B cell (primary cell): ENCODE measurements at regions not wholly inside any gene's neighbourhood (a gene's known extent, or its start where the extent isn't known, plus 50 kb on each side); places are given as distances from the start of the nearest gene placed in this dataset.

ENCODE experiments used
- ATAC-seq: fragments of 200-7000 bp; cut with Tn5 transposase; one replicate; pipeline ENCODE4 v1.10.0; 2021; ENCODE audit warnings: low read depth, mild to moderate bottlenecking, moderate number of reproducible peaks, moderate library complexity
- CTCF ChIA-PET: fragments of 350-600 bp; sonication (Branson Sonifier 250); formaldehyde crosslinking; loops from one replicate; lab custom pipeline; 2021; ENCODE audit warnings: antibody characterized with exemption, inconsistent platforms; lab: Charles Lee
- POLR2A ChIA-PET: fragments of 350-600 bp; sonication (Branson Sonifier 250); formaldehyde crosslinking; loops from one replicate; lab custom pipeline; 2021; ENCODE audit warnings: antibody characterized with exemption; lab: Charles Lee
- DNase-seq: peaks from one replicate; pipeline ENCODE4 v3.0.0; 2013
- H2AFZ ChIP-seq: 2 replicates; pipeline ENCODE4 v1.6.1; 2012; ENCODE audit warnings: mild to moderate bottlenecking, low read depth, low read length; ENCODE audit not compliant: insufficient read depth, poor library complexity, severe bottlenecking
- H3K27ac ChIP-seq, 2 donors: 1 replicate in 1 of 2; 2 replicates in 1 of 2; pipeline ENCODE4 v1.5.1; 2012 to 2013; ENCODE audit warnings: low read length in 2 of 2, mild to moderate bottlenecking in 2 of 2, moderate library complexity in 1 of 2
- H3K27me3 ChIP-seq, 4 experiments: fragments of 200-600 bp in 1 of 4; sonication (generic) in 1 of 4; replicated peaks in 1 of 4; 1 replicate in 2 of 4; 2 replicates in 2 of 4; pipeline versions ENCODE4 v1.6.1 to v1.7.0; 2013 to 2016; ENCODE audit warnings: low read length in 3 of 4, mild to moderate bottlenecking in 2 of 4, mixed read lengths in 1 of 4, moderate library complexity in 1 of 4; ENCODE audit not compliant: insufficient read depth in 4 of 4, control insufficient read depth in 3 of 4; ENCODE audit errors: control extremely low read depth in 1 of 4
- H3K36me3 ChIP-seq, 2 experiments: replicated peaks in 1 of 2; 1 replicate in 1 of 2; 2 replicates in 1 of 2; pipeline versions ENCODE4 v1.6.1 to v1.7.1; 2013; ENCODE audit warnings: low read length in 1 of 2; ENCODE audit not compliant: insufficient read depth in 2 of 2, control insufficient read depth in 1 of 2; ENCODE audit errors: control extremely low read depth in 1 of 2, extremely low read depth in 1 of 2
- H3K4me1 ChIP-seq, 2 donors: fragments of 200-600 bp in 1 of 2; sonication (generic) in 1 of 2; 1 replicate in 1 of 2; 2 replicates in 1 of 2; pipeline versions ENCODE4 v1.5.1 to v1.6.1; 2013 to 2017; ENCODE audit warnings: low read length in 2 of 2; ENCODE audit not compliant: control insufficient read depth in 2 of 2, insufficient read depth in 2 of 2
- H3K4me2 ChIP-seq: replicated peaks from 2 replicates; pipeline ENCODE3; 2012; ENCODE audit warnings: mild to moderate bottlenecking, low read depth, low read length; ENCODE audit not compliant: poor library complexity, severe bottlenecking
- H3K4me3 ChIP-seq, 5 experiments: fragments of 200-600 bp in 1 of 5; sonication (generic) in 1 of 5; 1 replicate in 3 of 5; 2 replicates in 2 of 5; pipeline versions ENCODE4 v1.5.1 to v1.7.0; 2011 to 2016; ENCODE audit warnings: low read length in 4 of 5, mild to moderate bottlenecking in 4 of 5, low read depth in 2 of 5, control low read depth in 1 of 5, moderate library complexity in 1 of 5; ENCODE audit not compliant: insufficient read depth in 1 of 5; ENCODE audit errors: control extremely low read depth in 1 of 5, extremely low read depth in 1 of 5
- H3K79me2 ChIP-seq: fragments of 200-600 bp; sonication (generic); one replicate; pipeline ENCODE4 v1.6.0; 2016; ENCODE audit warnings: low read length; ENCODE audit not compliant: control insufficient read depth, insufficient read depth
- H3K9ac ChIP-seq: fragments of 200-600 bp; sonication (generic); 2 replicates; pipeline ENCODE4 v1.6.1; 2017; ENCODE audit warnings: mild to moderate bottlenecking, low read length, moderate library complexity
- H3K9me3 ChIP-seq, 3 donors: one replicate each; pipeline versions ENCODE4 v1.6.1 to v1.7.1; 2013; ENCODE audit warnings: low read length in 2 of 3; ENCODE audit not compliant: control insufficient read depth in 2 of 3, insufficient read depth in 1 of 3; ENCODE audit errors: control extremely low read depth in 1 of 3
- H4K20me1 ChIP-seq: 2 replicates; pipeline ENCODE4 v1.6.0; 2012; ENCODE audit warnings: mild to moderate bottlenecking, low read length; ENCODE audit not compliant: insufficient read depth, control insufficient read depth, poor library complexity, severe bottlenecking
- H3K27ac Mint-ChIP-seq: one replicate; pipeline ENCODE4 v1.8.0; 2021; ENCODE audit warnings: mixed read lengths
- H3K27me3 Mint-ChIP-seq: one replicate; pipeline ENCODE4 v1.8.0; 2021; ENCODE audit warnings: mixed read lengths
- H3K4me1 Mint-ChIP-seq: one replicate; pipeline ENCODE4 v1.8.0; 2021; ENCODE audit warnings: mixed read lengths
- H3K4me3 Mint-ChIP-seq: one replicate; pipeline ENCODE4 v1.8.0; 2021; ENCODE audit warnings: mixed read lengths
- H3K9me3 Mint-ChIP-seq: one replicate; pipeline ENCODE4 v1.8.0; 2022; ENCODE audit warnings: mixed read lengths; ENCODE audit not compliant: insufficient read depth
- CTCF ChIP-seq: fragments of 200-600 bp; IDR thresholded peaks from one replicate; pipeline ENCODE4 v1.8.0; 2022; ENCODE audit warnings: antibody characterized with exemption, mild to moderate bottlenecking
- EZH2 ChIP-seq: IDR thresholded peaks from 2 replicates; pipeline ENCODE4 v1.6.1; 2012; ENCODE audit warnings: borderline replicate concordance, low read depth, mild to moderate bottlenecking, moderate library complexity, low read length; ENCODE audit not compliant: insufficient read depth, poor library complexity, severe bottlenecking
- WGBS: methylation state at CpG from one replicate; pipeline ENCODE4 v1.1.5; 2013; ENCODE audit warnings: missing lambda C conversion rate; ENCODE audit not compliant: insufficient coverage; 5-methylcytosine and 5-hydroxymethylcytosine counted together
- intact Hi-C: fragments of 100-400 bp; cut with micrococcal nuclease; formaldehyde crosslinking; loops from one replicate; pipeline ENCODE4 v1.10.0; 2022

- no peak for DNase-seq
- H3K4me3 Mint-ChIP-seq: no peak overlapping the region
- intact Hi-C loops: no loop called here
- no peaks in the 10 kb centered on the region for H3K4me1 Mint-ChIP-seq
- no peak for TF ChIP-seq CTCF
- no peak for TF ChIP-seq EZH2
- Histone ChIP-seq H3K4me3 (no peak overlapping the region), H2AFZ (peak overlapping the region; percentile 8), H3K9ac (no peak overlapping the region), H4K20me1 (no peaks in the 10 kb centered on the region), H3K27me3 (no peaks in the 10 kb centered on the region), H3K4me1 (peaks cover 0 to 2% of the 10 kb centered on the region in 2 donors), H3K4me2 (no peak overlapping the region), H3K79me2 (no peaks in the 10 kb centered on the region), H3K9me3 (peaks cover 0 to 4% (median under 1%) of the 10 kb centered on the region in 3 donors), H3K27ac (no peak overlapping the region), H3K36me3 (no peaks in the 10 kb centered on the region)
- no peak overlapping the region for H3K27ac Mint-ChIP-seq
- no peak for ATAC-seq
- ChIA-PET POLR2A (no interaction called here), CTCF (no interaction called here)
- no CpG with 5 or more reads among the region's 2 CpGs for WGBS
- no peaks in the 10 kb centered on the region for H3K9me3 Mint-ChIP-seq
- H3K27me3 Mint-ChIP-seq: no peaks in the 10 kb centered on the region
Measured at GRCh38 chr1:194818674-194819073, 1632.3 kb upstream of the B3GALT2 start.

- Histone ChIP-seq H3K36me3 (no peaks in the 10 kb centered on the region), H3K27me3 (no peaks in the 10 kb centered on the region), H3K27ac (no peak overlapping the region), H3K9me3 (peaks cover 0 to 4% (median 2%) of the 10 kb centered on the region in 3 donors), H3K4me2 (no peak overlapping the region), H2AFZ (no peak overlapping the region), H3K9ac (no peak overlapping the region), H3K4me3 (no peak overlapping the region), H4K20me1 (no peaks in the 10 kb centered on the region), H3K4me1 (peaks cover 0 to 2% of the 10 kb centered on the region in 2 donors), H3K79me2 (no peaks in the 10 kb centered on the region)
- Mint-ChIP-seq H3K27ac (no peak overlapping the region), H3K27me3 (no peaks in the 10 kb centered on the region), H3K9me3 (no peaks in the 10 kb centered on the region), H3K4me3 (no peak overlapping the region), H3K4me1 (no peaks in the 10 kb centered on the region)
- ChIA-PET POLR2A (no interaction called here), CTCF (no interaction called here)
- no CpG with 5 or more reads among the region's 2 CpGs for WGBS
- ATAC-seq: no peak
- TF ChIP-seq CTCF (no peak), EZH2 (no peak)
- intact Hi-C loops: no loop called here
- no peak for DNase-seq
Measured at GRCh38 chr1:194816859-194817258, 1630.4 kb upstream of the B3GALT2 start.
